ENCODE measurements at regions not wholly inside any gene's neighbourhood (a gene's known extent, or its start where the extent isn't known, plus 50 kb on each side); places are given as distances from the start of the nearest gene placed in this dataset.

GRCh38 chr2:133957724-133958480 is 296.0 kb upstream of the MGAT5 start:
- TF ChIP-seq CTCF (IDR thresholded peaks at IDR 0.05; ENCODE audit: low read depth, low read length) (no peak), POLR2A (IDR thresholded peaks at IDR 0.05; ENCODE audit: extremely low read depth, insufficient read length) (no peak)

All from NB4 (cell line).